ENCODE measurements at regions not wholly inside any gene's neighbourhood (a gene's known extent, or its start where the extent isn't known, plus 50 kb on each side); places are given as distances from the start of the nearest gene placed in this dataset.

DNA sequence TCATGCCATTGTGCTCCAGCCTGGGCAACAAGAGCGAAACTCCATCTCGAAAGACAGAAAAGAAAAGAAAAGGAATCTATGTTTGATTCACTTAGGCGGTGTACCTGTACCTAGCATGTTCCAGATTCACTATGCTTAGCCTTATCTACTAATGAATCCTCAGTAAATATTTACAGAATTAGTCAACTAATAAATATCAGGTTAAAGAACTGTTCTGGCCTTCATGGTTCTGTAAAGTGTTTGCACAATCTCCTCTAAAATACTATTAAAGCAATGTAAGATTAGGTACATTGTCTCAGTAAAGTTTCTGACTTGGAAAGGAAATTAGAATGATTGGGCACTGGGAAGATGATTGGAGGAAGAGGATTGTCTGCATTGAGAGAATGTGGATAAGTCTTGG lies 2770.4 kb downstream of the PCDH9 start:
- DNase-seq (ENCODE audit: low spot score) = no peak
- POLR2A ChIA-PET (ENCODE audit: low non-redundant PET) = no interaction called here
- TF ChIP-seq, protein P1, sequence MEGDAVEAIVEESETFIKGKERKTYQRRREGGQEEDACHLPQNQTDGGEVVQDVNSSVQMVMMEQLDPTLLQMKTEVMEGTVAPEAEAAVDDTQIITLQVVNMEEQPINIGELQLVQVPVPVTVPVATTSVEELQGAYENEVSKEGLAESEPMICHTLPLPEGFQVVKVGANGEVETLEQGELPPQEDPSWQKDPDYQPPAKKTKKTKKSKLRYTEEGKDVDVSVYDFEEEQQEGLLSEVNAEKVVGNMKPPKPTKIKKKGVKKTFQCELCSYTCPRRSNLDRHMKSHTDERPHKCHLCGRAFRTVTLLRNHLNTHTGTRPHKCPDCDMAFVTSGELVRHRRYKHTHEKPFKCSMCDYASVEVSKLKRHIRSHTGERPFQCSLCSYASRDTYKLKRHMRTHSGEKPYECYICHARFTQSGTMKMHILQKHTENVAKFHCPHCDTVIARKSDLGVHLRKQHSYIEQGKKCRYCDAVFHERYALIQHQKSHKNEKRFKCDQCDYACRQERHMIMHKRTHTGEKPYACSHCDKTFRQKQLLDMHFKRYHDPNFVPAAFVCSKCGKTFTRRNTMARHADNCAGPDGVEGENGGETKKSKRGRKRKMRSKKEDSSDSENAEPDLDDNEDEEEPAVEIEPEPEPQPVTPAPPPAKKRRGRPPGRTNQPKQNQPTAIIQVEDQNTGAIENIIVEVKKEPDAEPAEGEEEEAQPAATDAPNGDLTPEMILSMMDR (conservative IDR thresholded peaks at IDR 0.05; ENCODE audit: low read depth) = no peak
- H3K27ac ChIP-seq = no peak overlapping the region
- CTCF ChIA-PET = no interaction called here

GRCh38 chr13:64457976-64458375 lies 2772.2 kb downstream of the PCDH9 start:
- ChIA-PET CTCF (no interaction called here), POLR2A (ENCODE audit: low non-redundant PET) (no interaction called here)
- no peak overlapping the region for H3K27ac ChIP-seq
- DNase-seq (ENCODE audit: low spot score) = no peak
- TF ChIP-seq, protein P1 (conservative IDR thresholded peaks at IDR 0.05; ENCODE audit: low read depth) = no peak

GRCh38 chr13:64455124-64455523 lies 2775.0 kb downstream of the PCDH9 start:
- ChIA-PET POLR2A (ENCODE audit: low non-redundant PET) (no interaction called here), CTCF (no interaction called here)
- H3K27ac ChIP-seq = no peak overlapping the region
- TF ChIP-seq, protein P1 (conservative IDR thresholded peaks at IDR 0.05; ENCODE audit: low read depth) = no peak
- DNase-seq (ENCODE audit: low spot score) = no peak

GRCh38 chr13:64453831-64454230 lies 2776.3 kb downstream of the PCDH9 start:
- TF ChIP-seq, protein P1 (conservative IDR thresholded peaks at IDR 0.05; ENCODE audit: low read depth) = no peak
- CTCF ChIA-PET = no interaction called here
- DNase-seq (ENCODE audit: low spot score) = no peak

DNA sequence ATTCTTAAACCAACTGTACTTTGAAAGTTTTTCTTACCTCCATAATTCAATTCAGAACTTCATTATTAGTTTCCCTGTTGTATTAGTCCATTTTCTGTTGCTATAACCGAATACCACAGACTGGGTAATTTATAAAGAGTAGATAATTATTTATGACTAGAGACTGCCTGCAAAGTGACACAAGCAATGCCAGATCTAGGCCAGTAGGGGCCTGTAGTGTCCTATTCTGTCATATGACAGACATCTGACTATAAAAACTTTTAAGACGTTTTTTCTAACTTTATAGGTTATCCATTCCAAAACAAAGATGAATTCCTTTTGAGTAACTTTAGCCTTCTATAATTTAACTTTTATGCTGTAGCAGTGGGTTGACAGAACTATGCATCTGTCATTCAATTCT lies 2783.8 kb downstream of the PCDH9 start:
- ChIA-PET CTCF (interaction anchor here (0.6 kb wide), 1 partner anchor 30 kb away, joined by 3 read pairs; no protein-coding TSS in a partner anchor), POLR2A (ENCODE audit: low non-redundant PET) (no interaction called here)
- TF ChIP-seq, protein P1 (conservative IDR thresholded peaks at IDR 0.05; ENCODE audit: low read depth) = peak; percentile 21; the same call in 1 of the 2 replicates
- peak; percentile 1 for DNase-seq (ENCODE audit: low spot score)
- H3K27ac ChIP-seq = no peak overlapping the region

More at GRCh38 chr13:64453831-64454230, 2776.3 kb downstream of the PCDH9 start:
- POLR2A ChIA-PET (ENCODE audit: low non-redundant PET) = no interaction called here
- H3K27ac ChIP-seq = no peak overlapping the region

GRCh38 chr13:64441740-64442139 lies 2788.4 kb downstream of the PCDH9 start:
- no peak overlapping the region for H3K27ac ChIP-seq
- no peak for DNase-seq (ENCODE audit: low spot score)
- CTCF ChIA-PET = interaction anchor here (0.7 kb wide), 1 partner anchor 736 kb away, joined by 3 read pairs; no protein-coding TSS in a partner anchor
- POLR2A ChIA-PET (ENCODE audit: low non-redundant PET) = no interaction called here
- TF ChIP-seq, protein P1 (conservative IDR thresholded peaks at IDR 0.05; ENCODE audit: low read depth) = no peak

DNA sequence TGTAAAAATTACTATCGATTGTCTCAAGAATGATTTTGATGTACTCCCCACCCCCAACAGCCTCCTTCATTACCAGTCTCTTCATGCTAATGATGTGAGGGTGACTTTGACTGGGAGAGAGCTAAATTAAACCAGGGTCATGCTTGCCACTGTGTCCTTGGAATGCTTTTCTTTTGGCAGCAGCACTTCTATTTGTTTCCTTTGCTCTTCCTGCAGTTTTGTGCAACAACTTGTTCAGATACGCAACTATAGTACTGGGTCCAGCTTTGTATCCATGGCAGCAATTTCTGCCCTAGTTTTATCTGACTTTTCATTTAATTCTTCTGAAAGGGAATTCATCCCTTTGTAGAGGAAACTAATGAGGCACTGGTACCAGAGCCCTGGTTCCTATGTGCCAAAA lies 2792.1 kb downstream of the PCDH9 start:
- CTCF ChIA-PET = no interaction called here
- no peak for DNase-seq (ENCODE audit: low spot score)

More for the DNA sequence above, 2792.1 kb downstream of the PCDH9 start:
- TF ChIP-seq, protein P1 (conservative IDR thresholded peaks at IDR 0.05; ENCODE audit: low read depth) = no peak
- POLR2A ChIA-PET (ENCODE audit: low non-redundant PET) = no interaction called here
- no peak overlapping the region for H3K27ac ChIP-seq
